ENCODE measurements at regions not wholly inside any gene's neighbourhood (a gene's known extent, or its start where the extent isn't known, plus 50 kb on each side); places are given as distances from the start of the nearest gene placed in this dataset.
"Not testable (repeated sequence)": the region's sequence is repeated elsewhere in the genome, so short reads cannot be mapped to it uniquely, and the experiment has no call there.

GRCh38 chr15:47124430-47125102 is 592.7 kb upstream of the SEMA6D start:
- no peak for DNase-seq

GRCh38 chr15:47129033-47129432 is 588.3 kb upstream of the SEMA6D start:
- no peak for DNase-seq

- not testable (repeated sequence) for DNase-seq
Observed at GRCh38 chr15:47131450-47131849, 585.9 kb upstream of the SEMA6D start.

GRCh38 chr15:47135267-47135666 is 582.0 kb upstream of the SEMA6D start:
- no peak for DNase-seq

GRCh38 chr15:47136236-47136635 is 581.1 kb upstream of the SEMA6D start:
- DNase-seq = no peak

- DNase-seq = no peak
Observed at GRCh38 chr15:47139965-47140364, 577.3 kb upstream of the SEMA6D start.

GRCh38 chr15:47157827-47158226 is 559.5 kb upstream of the SEMA6D start:
- DNase-seq = no peak

GRCh38 chr15:47158573-47158972 is 558.7 kb upstream of the SEMA6D start:
- no peak for DNase-seq

- no peak for DNase-seq
Observed at GRCh38 chr15:47177177-47177576, 540.1 kb upstream of the SEMA6D start.

- no peak for DNase-seq
Observed at GRCh38 chr15:47179988-47180387, 537.3 kb upstream of the SEMA6D start.

GRCh38 chr15:47182818-47183217 is 534.5 kb upstream of the SEMA6D start:
- no peak for DNase-seq

- peak; percentile 28 to 40 for DNase-seq
Observed at GRCh38 chr15:47184003-47184907, 533.0 kb upstream of the SEMA6D start.

- peak in 1 of 2 donors; percentile 15 for DNase-seq
Observed at GRCh38 chr15:47184908-47185801, 532.1 kb upstream of the SEMA6D start.

GRCh38 chr15:47186075-47186474 is 531.2 kb upstream of the SEMA6D start:
- no peak for DNase-seq

GRCh38 chr15:47188758-47189507 is 528.4 kb upstream of the SEMA6D start:
- DNase-seq = peak in 1 of 2 donors; percentile 7

- DNase-seq = peak; percentile 19 to 28
Observed at GRCh38 chr15:47194718-47195117, 522.6 kb upstream of the SEMA6D start.

GRCh38 chr15:47196048-47196447 is 521.3 kb upstream of the SEMA6D start:
- peak; percentile 82 to 84 for DNase-seq

GRCh38 chr15:47203993-47204392 is 513.3 kb upstream of the SEMA6D start:
- no peak for DNase-seq

GRCh38 chr15:47206358-47206978 is 510.8 kb upstream of the SEMA6D start:
- no peak for DNase-seq

- DNase-seq = no peak
Observed at GRCh38 chr15:47209591-47209990, 507.7 kb upstream of the SEMA6D start.

Measured in right lung (tissue), 2 donors.